ENCODE measurements at regions not wholly inside any gene's neighbourhood (a gene's known extent, or its start where the extent isn't known, plus 50 kb on each side); places are given as distances from the start of the nearest gene placed in this dataset.

- DNase-seq, result no peak
Measured at GRCh38 chr3:104992676-104993075, 374.0 kb upstream of the ALCAM start.

- no peak for DNase-seq
Measured at GRCh38 chr3:105006164-105006563, 360.5 kb upstream of the ALCAM start.

GRCh38 chr3:105013657-105014056 is 353.1 kb upstream of the ALCAM start:
- DNase-seq, result no peak

- no peak for DNase-seq
Measured at GRCh38 chr3:105014631-105015030, 352.1 kb upstream of the ALCAM start.

GRCh38 chr3:105022813-105023212 is 343.9 kb upstream of the ALCAM start:
- no peak for DNase-seq

GRCh38 chr3:105030211-105030610 is 336.5 kb upstream of the ALCAM start:
- no peak for DNase-seq

GRCh38 chr3:105032541-105032940 is 334.2 kb upstream of the ALCAM start:
- DNase-seq, result no peak

GRCh38 chr3:105033081-105033480 is 333.6 kb upstream of the ALCAM start:
- DNase-seq, result no peak

- DNase-seq, result no peak
Measured at GRCh38 chr3:105039004-105039403, 327.7 kb upstream of the ALCAM start.

- DNase-seq, result no peak
Measured at GRCh38 chr3:105040026-105040622, 326.6 kb upstream of the ALCAM start.

- no peak for DNase-seq
Measured at GRCh38 chr3:105042586-105042985, 324.1 kb upstream of the ALCAM start.

- no peak for DNase-seq
Measured at GRCh38 chr3:105051111-105051510, 315.6 kb upstream of the ALCAM start.

GRCh38 chr3:105051972-105052371 is 314.7 kb upstream of the ALCAM start:
- DNase-seq, result no peak

GRCh38 chr3:105062853-105063252 is 303.9 kb upstream of the ALCAM start:
- no peak for DNase-seq

- no peak for DNase-seq
Measured at GRCh38 chr3:105065895-105066839, 300.5 kb upstream of the ALCAM start.

GRCh38 chr3:105067361-105067760 is 299.3 kb upstream of the ALCAM start:
- DNase-seq, result no peak

GRCh38 chr3:105077060-105077822 is 289.5 kb upstream of the ALCAM start:
- DNase-seq, result no peak

GRCh38 chr3:105083945-105084344 is 282.8 kb upstream of the ALCAM start:
- no peak for DNase-seq

- no peak for DNase-seq
Measured at GRCh38 chr3:105085506-105085905, 281.2 kb upstream of the ALCAM start.

- no peak for DNase-seq
Measured at GRCh38 chr3:105093371-105094252, 273.1 kb upstream of the ALCAM start.

GRCh38 chr3:105094588-105094987 is 272.1 kb upstream of the ALCAM start:
- DNase-seq, result no peak

GRCh38 chr3:105096071-105096470 is 270.6 kb upstream of the ALCAM start:
- no peak for DNase-seq

GRCh38 chr3:105101603-105102002 is 265.1 kb upstream of the ALCAM start:
- DNase-seq, result no peak
